Activated CD8-positive, alpha-beta T cell treated with anti-CD3 and anti-CD28 coated beads for 36 hours (primary cell): ENCODE measurements at regions not wholly inside any gene's neighbourhood (a gene's known extent, or its start where the extent isn't known, plus 50 kb on each side); places are given as distances from the start of the nearest gene placed in this dataset.

Source experiments
- ATAC-seq: fragments of 200-7000 bp; cut with Tn5 transposase; one replicate; pipeline ENCODE4 v1.10.0; 2021; ENCODE audit warnings: mild to moderate bottlenecking, moderate library complexity
- CTCF ChIA-PET: fragments of 350-600 bp; sonication (Branson Sonifier 250); formaldehyde crosslinking; loops from one replicate; lab custom pipeline; 2021; ENCODE audit warnings: antibody characterized with exemption; lab: Charles Lee
- POLR2A ChIA-PET: fragments of 350-600 bp; sonication (Branson Sonifier 250); formaldehyde crosslinking; loops from one replicate; lab custom pipeline; 2021; ENCODE audit warnings: antibody characterized with exemption; lab: Charles Lee
- DNase-seq: peaks from one replicate; pipeline ENCODE4 v3.0.0-alpha.2; 2020
- H3K27ac Mint-ChIP-seq: one replicate; pipeline ENCODE4 v1.8.0; 2021; ENCODE audit warnings: mild to moderate bottlenecking, mixed read lengths
- H3K27me3 Mint-ChIP-seq: one replicate; pipeline ENCODE4 v1.8.0; 2021; ENCODE audit warnings: mixed read lengths
- H3K36me3 Mint-ChIP-seq: one replicate; pipeline ENCODE4 v1.8.0; 2021; ENCODE audit warnings: low read depth, mixed read lengths
- H3K4me1 Mint-ChIP-seq: one replicate; pipeline ENCODE4 v1.8.0; 2021; ENCODE audit warnings: low read depth, mixed read lengths
- H3K4me3 Mint-ChIP-seq: one replicate; pipeline ENCODE4 v1.8.0; 2021; ENCODE audit warnings: mild to moderate bottlenecking, moderate library complexity, mixed read lengths
- H3K9me3 Mint-ChIP-seq: one replicate; pipeline ENCODE4 v1.8.0; 2021; ENCODE audit warnings: mixed read lengths
- CTCF ChIP-seq: fragments of 200-600 bp; IDR thresholded peaks from one replicate; pipeline ENCODE4 v1.8.0; 2022; ENCODE audit warnings: antibody characterized with exemption, mild to moderate bottlenecking
- intact Hi-C: fragments of 100-400 bp; cut with micrococcal nuclease; formaldehyde crosslinking; loops from one replicate; pipeline ENCODE4 v1.10.0; 2022

- H3K27ac Mint-ChIP-seq = no peak overlapping the region
- DNase-seq (no peak), ATAC-seq (no peak)
- no peaks in the 10 kb centered on the region for H3K9me3 Mint-ChIP-seq
- TF ChIP-seq CTCF = no peak
- intact Hi-C loops = no loop called here
- no peaks in the 10 kb centered on the region for H3K4me1 Mint-ChIP-seq
- ChIA-PET POLR2A (no interaction called here), CTCF (no interaction called here)
- H3K36me3 Mint-ChIP-seq = no peaks in the 10 kb centered on the region
- no peak overlapping the region for H3K4me3 Mint-ChIP-seq
- peaks cover 21% of the 10 kb centered on the region for H3K27me3 Mint-ChIP-seq
Observed at GRCh38 chr18:48470484-48471180, 61.4 kb upstream of the ZBTB7C start.

- no peak for TF ChIP-seq CTCF
- ChIA-PET POLR2A (no interaction called here), CTCF (interaction anchor here (2.6 kb wide), 1 partner anchor 23 kb away, joined by 15 read pairs; no protein-coding TSS in a partner anchor)
- DNase-seq = no peak
- Mint-ChIP-seq H3K9me3 (no peaks in the 10 kb centered on the region), H3K4me1 (no peaks in the 10 kb centered on the region), H3K4me3 (no peak overlapping the region), H3K27ac (no peak overlapping the region), H3K36me3 (no peaks in the 10 kb centered on the region), H3K27me3 (peaks cover 26% of the 10 kb centered on the region)
- intact Hi-C loops = no loop called here
- no peak for ATAC-seq
Observed at GRCh38 chr18:48468151-48468550, 59.0 kb upstream of the ZBTB7C start.

- CTCF ChIA-PET = interaction anchor here (1.2 to 2.6 kb wide), 2 partner anchors 9 to 22 kb away, joined by 3 to 15 read pairs; no protein-coding TSS in a partner anchor
- intact Hi-C loops = no loop called here
- no peak for TF ChIP-seq CTCF
- no peak overlapping the region for H3K4me3 Mint-ChIP-seq
- no peak overlapping the region for H3K27ac Mint-ChIP-seq
- ATAC-seq (no peak), DNase-seq (no peak)
- H3K36me3 Mint-ChIP-seq = no peaks in the 10 kb centered on the region
- POLR2A ChIA-PET = no interaction called here
- peaks cover 22% of the 10 kb centered on the region for H3K27me3 Mint-ChIP-seq
- H3K4me1 Mint-ChIP-seq = no peaks in the 10 kb centered on the region
- no peaks in the 10 kb centered on the region for H3K9me3 Mint-ChIP-seq
Observed at GRCh38 chr18:48467231-48467630, 58.0 kb upstream of the ZBTB7C start.

GRCh38 chr18:48462510-48462909 is 53.3 kb upstream of the ZBTB7C start:
- intact Hi-C loops = no loop called here

More at GRCh38 chr18:48462510-48462909, 53.3 kb upstream of the ZBTB7C start:
- ATAC-seq = no peak
- ChIA-PET POLR2A (no interaction called here), CTCF (interaction anchor here (12.5 kb wide), 1 partner anchor 16 kb away, joined by 121 read pairs; no protein-coding TSS in a partner anchor)
- H3K9me3 Mint-ChIP-seq = no peaks in the 10 kb centered on the region
- DNase-seq = no peak
- peaks cover 29% of the 10 kb centered on the region for H3K27me3 Mint-ChIP-seq
- H3K4me3 Mint-ChIP-seq = no peak overlapping the region
- no peak for TF ChIP-seq CTCF
- H3K4me1 Mint-ChIP-seq = peaks cover 2% of the 10 kb centered on the region
- no peak overlapping the region for H3K27ac Mint-ChIP-seq
- no peaks in the 10 kb centered on the region for H3K36me3 Mint-ChIP-seq
